GM18909 (cell line): ENCODE measurements at regions not wholly inside any gene's neighbourhood (a gene's known extent, or its start where the extent isn't known, plus 50 kb on each side); places are given as distances from the start of the nearest gene placed in this dataset.

Experiments used
- ATAC-seq: cut with Tn5 transposase; IDR thresholded peaks from one replicate; pipeline ENCODE4 v1.9.1; 2021; ENCODE audit warnings: mild to moderate bottlenecking; ENCODE audit not compliant: unreplicated experiment, poor library complexity

DNA sequence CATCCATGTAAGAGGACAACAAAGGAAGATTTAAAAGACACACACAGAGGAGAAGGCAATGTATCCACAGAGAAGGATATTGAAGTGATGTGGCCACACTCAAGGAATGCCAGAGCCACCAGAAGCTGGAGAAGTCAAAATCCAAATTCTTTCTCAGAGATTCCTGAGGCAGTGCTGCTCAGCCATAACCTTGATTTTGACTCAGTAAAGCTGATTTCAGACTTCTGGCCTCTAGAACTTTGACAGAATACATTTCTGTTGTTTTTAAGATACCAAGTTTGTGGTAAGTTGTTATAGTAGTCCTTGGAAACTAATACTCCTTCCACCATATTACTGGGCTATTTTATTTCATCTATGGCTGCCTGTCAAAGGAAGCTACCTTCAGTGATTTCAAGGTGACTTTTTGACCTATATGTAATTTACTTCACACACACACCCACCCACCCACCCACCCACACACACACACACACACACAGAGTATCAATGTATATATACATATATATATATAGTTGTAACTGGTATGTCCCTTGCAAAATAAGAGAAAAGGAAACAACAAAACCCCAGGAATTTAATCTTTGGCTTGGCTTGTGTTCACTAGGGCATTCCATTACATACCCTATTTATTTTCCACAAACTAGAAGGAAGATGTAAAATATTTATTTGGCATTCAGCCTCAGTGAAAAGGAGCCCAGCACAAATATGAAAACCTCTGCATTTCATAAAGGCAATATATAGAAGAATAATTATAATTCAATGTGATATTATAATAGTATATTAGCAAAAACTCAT lies 142.1 kb upstream of the PTGFR start:
- no peak for ATAC-seq

DNA sequence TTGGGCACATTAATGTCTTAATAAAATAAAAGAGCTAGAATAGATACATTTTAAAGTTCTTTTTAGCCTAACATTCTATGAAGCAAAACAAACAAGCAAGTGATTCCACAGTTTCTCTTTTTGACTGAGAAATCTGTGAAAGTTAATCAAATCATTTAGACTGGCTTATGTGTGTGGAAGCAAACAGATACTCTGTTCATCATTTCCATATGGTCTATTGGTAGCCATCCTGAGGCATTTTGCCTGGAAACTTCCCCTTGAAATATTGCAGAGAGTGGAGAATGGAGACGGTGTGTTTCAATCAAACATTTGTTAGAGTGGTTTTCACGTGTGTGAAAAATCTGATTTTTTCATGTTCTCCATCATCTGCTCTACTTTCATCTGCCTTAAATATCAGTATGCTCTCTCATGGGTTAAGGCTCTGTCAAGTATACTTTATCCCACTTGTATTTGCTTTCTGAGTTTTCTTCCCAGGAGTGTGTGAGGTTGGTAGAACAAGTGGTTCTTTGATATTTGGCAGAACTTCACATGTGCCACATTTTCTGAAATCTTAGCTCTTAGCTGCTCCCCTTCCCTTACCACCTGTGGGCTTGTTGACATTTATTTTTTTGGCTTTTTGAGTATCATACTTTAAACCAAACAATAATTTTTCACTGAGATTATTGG lies 139.1 kb upstream of the PTGFR start:
- no peak for ATAC-seq

DNA sequence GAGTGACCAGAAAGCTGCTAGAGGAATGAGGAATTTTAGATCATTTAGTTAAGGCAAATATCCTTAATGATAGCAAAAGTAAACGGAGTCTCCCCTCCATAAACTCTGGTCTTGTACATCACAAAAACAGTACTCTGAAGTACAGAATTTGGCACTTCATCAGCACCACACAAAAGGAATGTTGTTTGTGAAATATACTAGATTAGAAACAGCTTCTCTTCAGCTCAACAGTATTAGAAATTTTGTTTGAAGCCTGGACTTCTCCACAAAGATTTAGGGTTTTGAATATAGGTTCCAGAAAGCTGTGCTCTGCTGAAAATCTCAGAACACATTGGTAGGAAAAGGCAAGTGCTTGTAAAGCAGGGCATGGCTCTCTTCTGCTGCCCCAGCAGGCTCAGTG lies 135.1 kb upstream of the PTGFR start:
- no peak for ATAC-seq

DNA sequence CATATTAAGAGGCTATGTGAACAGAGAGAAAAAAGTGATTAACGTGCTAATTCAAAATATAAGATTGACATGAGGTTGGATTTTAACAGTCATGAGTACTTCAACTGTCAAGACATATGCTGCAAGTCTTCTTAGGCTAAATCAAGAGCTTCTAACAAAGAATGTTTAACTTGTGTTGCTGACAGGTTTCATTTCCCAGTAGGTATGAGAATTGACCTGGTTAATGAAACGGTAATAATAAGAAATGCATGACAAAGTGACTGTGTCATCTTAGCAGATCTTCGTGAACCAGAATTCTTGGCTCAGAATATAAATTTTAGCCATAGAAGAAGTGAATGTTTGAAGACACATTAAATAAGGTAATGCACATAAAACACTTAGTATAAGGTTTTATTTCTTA lies 132.6 kb upstream of the PTGFR start:
- ATAC-seq, result no peak

DNA sequence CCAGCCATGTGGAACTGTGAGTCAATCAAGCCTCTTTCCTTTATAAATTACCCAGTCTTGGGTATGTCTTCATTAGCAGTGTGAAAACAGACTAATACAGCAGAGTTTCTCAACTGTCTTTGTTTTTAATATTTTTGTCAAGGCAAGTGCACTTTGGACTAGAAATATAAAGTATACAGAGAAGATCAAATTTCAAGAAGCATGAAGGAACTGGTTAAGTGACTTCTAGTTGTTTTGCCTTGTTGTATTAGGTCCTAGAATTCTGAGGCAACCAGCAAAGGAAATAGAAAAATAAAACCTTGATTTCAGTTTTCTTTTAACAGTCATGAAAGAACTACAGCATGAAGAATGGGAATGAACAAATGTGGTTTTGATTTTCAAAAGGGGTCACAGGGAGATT lies 131.1 kb upstream of the PTGFR start:
- ATAC-seq, result no peak

DNA sequence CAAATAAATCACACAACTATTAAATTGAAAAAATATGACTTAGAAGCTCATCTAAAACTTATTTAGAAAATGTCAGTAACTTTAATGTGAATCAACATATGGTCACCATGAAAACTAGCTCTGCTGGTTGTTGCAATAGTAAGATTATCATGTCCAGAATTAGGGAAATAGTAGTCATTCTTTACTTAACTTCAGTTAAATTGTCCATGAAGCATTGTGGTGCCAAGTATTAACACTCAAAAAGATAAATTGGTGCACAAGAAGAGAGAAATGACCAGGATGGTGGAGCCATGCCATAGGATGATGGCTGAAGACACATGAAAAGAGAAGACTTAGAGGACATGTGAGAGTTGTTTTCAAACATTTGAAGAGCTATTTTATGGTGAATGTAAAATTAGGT lies 130.2 kb upstream of the PTGFR start:
- ATAC-seq, result no peak

DNA sequence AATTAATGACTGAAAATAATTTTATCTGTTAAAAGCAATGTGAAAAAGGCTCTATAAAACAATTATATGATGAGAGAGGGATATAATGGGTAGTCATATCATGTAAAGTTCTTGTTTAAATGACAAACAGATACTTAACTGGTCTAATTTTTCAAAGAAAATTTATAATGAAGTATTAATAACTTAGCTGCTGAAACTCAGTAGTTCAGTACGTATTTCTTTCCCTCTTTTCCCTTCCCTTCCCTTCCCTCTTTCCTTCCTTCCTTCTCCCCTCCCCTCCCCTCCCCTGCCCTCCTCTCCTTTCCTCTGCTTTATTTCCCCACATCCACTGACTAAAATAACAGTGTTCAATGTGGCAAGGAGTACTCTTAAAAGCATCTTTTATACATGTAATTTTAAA lies 123.1 kb upstream of the PTGFR start:
- ATAC-seq, result no peak

DNA sequence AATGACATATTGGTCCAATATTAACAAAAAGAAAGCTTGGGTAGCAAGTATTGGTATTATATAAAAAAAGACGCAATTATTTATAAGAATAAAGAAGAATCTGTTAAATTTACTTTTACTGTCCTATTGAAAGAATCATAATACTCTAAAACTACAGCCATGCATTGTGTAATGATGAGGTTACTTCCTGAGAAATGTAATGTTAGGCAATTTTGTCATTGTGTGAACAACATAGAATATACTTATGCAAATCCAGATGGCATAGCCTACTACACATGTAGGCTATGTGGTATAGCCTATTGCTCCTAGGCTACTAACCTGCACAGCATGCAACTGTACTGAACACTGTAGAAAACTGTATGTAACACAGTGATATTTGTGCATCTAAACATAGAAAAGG lies 121.2 kb upstream of the PTGFR start:
- ATAC-seq, result no peak

DNA sequence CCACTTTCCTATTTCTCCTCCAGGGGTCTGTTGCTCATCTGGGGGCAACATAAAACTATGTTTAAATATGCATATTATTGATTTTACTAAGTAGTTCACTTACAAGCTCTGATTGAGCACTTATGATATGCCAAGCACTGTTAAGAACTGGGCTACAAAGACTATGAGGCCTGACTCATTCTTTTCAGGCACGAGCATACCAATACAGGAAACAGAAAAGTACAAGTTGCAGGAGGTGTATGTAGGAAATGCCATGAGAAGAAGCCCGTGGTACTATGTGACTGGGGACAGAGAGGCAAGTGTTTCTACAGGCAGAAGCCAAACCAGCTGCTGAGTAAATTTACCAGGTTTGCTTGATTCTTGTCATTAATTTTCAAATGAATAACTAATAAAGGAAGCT lies 120.4 kb upstream of the PTGFR start:
- ATAC-seq, result peak; percentile 83

DNA sequence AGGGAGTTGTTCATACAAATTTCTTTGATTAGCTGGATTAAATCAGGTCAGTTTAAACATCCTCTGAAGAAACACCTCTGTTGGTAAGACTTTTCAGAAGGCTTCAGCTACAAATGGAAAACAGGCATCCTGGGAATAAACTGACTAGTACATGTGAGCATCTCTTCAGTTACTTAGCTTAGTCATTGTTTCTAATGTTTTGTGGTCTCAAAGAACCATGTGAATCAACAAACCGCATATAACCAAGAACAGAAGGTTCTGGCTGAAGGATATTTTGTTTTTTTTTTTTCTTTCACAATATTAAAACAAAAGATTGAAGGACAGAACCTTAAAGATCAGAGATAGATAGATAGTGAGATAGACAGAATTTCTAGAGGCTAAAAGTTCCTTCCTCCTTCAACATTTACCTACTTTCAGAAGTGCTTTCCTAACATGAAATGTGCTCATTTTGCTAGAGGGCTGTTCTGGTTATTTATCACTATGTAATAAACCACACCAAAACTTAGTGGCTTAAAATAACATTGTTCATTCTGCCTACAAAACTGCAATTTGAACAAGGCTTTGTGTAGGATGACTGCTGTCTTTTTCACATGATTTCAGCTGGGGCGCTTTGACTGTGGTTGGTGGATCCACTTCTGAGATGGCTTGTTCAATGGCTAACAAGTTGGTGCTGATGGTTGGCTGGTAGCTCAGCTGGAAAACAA lies 119.8 kb upstream of the PTGFR start:
- ATAC-seq, result peak; percentile 73

DNA sequence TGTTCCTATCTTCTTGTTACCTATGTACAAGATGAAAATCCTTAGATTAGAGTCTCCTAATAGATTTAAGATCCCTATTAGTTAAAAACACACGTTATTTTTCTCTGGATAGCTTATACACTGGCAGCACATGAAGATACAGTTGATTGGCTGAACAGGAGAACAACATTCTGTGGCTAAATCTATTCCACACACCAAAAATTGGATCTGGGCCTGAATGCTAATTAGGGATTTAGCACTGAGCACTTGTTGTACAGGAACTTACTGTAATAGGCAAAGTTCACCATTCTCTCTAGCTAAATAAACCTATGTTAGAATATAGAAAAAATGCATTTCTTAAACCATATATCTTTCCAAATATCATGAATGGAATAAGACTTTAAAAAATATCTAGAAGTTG lies 117.1 kb upstream of the PTGFR start:
- no peak for ATAC-seq

DNA sequence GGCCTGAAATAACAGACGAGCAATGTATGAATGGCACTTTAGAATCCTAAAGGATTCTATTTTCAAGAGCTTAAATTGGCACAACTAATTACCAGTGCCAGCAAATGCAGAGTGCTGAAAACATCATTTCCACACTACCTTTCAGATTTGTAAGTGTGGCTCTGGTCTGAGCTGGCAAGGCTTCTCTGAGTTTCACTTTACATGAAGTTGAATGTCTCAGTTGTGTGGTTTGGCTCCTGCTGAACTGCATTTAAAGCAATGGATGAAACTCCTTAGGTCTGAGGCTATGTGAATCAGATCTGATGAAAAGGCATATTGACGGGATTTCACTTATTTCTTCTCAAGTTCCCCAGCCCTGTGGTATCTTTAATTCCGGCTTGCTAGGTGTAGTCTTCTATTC lies 114.8 kb upstream of the PTGFR start:
- no peak for ATAC-seq

DNA sequence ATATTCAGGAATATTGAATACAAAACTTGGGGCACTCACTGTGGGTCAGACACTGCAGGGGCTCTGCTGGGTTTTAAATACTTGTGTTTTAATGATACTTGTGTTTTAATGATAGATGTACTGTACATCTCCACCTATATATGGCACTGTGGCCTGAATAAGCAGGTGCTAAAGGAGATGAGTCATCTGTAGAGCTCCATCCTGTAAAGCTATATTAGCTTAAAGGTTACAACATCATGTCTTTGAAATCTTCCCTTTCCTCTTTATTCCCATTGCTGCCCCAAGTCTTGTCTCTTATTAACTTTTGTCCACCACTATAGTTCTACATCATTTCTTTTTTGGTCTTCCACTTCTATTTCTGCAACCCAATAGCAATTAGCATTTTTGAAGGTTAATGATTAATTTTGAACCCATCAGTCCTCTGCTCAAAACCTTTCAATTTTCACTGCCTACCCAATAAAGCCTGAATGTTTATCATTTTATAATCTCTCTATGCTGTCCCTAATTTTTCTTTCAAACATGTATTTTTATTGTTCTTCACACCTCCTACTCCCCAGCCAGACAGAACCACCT lies 113.3 kb upstream of the PTGFR start:
- peak; percentile 97 for ATAC-seq

DNA sequence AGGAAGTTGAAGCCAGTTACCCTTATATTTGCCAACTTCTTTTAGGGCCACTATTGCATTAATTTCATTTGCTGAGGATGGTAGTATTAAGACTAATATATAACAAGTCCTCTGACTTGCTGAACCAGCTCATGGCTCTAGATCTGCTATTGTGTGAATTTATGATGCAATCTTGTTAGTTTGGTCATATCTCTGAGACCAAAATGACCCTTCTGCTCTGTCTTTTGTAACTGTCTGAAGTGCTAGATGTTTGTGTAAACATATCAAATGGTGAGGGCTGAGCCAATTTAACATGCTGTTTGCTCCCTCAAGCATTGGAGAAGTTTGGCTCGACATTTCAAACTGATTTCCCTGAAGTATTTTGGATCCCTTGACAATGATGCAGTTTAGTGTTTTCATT lies 106.9 kb upstream of the PTGFR start:
- ATAC-seq, result no peak

DNA sequence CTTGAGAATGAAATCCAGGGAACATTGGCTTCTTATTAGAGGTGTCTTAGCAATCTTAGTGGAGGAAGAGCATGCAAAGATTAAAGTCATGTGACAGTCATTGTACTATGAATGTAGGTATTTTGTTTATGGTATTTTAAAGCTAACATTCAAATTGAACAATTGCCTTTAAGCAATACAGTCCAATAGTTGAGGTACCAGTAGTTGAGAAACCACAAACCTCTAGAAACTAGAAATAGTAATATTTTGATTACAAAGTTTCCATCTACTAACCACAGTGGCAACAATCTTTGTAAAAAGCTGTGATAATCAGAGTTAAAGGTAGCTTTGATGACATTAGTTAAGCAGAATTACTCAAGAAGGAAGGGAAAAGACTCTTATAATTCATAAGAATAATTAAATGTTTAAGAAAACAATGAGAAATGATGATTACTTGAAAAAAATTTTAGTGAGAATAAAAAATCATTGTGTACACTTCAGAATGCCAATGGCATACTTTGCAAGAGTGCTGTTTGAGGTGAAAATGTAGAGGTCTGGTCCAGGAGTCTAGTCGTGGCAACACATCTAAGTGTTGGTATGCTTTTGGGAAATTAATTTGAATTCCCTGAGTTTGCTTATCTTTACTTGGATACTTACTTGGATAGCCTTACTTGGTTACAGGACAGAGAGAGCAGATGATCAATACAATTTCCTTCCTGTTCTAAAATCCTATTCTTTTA lies 104.9 kb upstream of the PTGFR start:
- ATAC-seq, result peak; percentile 97

DNA sequence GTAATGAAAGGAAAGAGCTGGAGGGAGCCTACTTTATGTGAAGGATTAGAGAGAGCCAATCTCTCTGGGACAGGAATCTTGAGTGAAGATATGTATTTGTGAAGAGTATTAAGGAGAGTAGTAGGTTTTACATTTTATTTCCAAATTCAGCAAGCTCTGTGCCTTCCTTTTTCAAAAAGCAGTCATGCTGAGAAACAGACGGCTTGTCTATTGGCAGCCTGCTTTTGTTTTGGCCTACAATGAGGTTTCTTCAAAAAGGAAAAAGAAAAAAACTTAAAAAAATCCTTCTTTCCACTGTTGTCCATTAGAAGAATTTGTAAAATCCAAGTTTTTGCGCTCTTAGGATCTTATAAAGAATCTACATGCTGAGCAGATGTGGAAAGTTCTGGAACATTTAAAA lies 103.6 kb upstream of the PTGFR start:
- ATAC-seq, result no peak

DNA sequence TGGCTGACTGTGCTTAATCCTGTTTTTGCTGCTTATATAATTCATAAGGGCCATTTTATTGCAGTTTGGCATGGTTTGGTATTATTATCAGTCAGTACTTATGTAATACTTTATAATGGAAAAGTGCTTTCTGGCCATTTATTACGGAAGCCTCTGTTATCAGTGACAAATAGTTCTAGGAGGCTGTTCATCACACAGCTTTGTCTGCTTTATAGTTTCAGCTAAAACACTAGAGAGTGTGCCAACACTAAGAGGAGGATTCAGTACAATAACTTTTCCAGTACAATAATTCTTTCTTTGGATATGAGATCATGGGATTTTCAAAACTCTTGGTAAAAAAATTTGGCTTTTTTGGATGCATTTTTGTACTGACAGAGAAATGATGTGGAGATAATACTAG lies 102.9 kb upstream of the PTGFR start:
- no peak for ATAC-seq

DNA sequence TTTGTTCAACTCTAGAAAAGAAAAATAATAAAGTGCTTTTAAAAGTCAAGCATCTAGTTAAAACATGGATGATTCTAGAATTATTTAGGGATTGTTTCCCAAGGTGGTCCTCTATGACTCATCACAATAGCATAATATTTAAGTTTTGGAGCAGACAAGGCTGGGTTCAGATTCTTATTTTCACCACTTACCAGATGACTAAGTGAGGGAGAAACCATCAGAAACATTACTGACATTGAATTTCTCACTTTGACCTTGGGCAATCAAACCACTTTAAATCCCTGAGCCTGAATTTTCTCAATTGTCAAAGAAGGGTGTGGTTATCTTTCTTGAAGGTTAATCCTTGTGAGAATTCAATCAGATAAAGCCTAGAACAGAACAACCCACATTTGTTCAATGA lies 102.5 kb upstream of the PTGFR start:
- no peak for ATAC-seq

DNA sequence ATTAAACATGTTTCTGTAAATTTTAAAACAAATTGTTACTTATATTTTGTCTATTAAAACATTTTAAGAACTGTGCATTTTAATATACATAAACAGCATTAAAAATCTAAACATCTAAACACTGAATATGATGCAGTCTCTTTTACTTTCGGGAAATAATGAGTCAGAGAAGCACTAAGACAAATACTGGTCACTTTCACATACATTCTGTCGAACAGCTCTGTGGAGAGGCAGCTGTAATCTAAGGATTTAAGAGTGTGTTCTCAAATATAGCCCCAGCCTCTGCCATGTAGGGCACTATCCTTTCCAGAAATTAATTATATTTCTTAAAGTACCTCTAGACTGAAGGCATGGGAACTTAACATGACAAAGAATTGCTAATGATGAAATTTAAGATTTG lies 89.6 kb upstream of the PTGFR start:
- ATAC-seq, result no peak

DNA sequence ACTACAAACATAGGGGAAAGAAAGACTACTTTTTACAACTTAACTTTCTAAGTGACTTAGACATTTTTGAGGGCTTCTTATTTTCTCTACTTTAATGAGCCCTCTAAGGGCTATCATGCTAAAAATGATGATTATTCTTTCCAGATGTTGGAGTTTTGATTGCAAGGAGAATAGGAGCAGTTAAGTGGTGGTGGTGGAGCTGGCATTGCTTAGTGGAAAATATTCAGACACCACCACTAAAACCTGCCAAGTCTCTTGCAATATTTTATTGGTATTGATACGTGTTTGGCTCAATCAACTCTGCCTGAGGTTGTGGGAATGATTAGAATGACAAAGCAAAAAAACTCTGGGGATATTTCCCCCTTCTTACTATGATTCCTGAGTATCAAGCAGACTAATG lies 82.6 kb upstream of the PTGFR start:
- no peak for ATAC-seq

DNA sequence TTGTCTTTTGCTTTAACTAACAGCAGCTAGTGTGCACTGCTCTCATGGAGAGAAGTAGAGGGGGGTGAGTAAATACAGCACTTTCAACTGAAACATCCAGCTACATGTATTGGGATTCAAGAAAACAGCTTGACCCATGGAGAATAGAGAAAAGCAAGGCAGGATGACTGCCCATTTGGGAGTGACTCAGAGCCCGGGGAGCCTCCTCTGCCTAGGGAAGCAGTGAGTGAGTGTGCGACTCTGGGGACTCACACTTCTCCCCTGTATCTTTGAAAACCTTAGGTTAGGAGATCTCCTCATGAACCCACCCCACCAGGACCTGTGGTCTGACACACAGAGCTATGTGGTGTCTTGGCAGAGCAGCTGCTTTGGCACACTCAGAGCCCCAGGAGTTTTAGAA lies 82.0 kb upstream of the PTGFR start:
- no peak for ATAC-seq
